Breast epithelium (tissue), 3 donors: ENCODE measurements at regions not wholly inside any gene's neighbourhood (a gene's known extent, or its start where the extent isn't known, plus 50 kb on each side); places are given as distances from the start of the nearest gene placed in this dataset.
"Not testable (repeated sequence)": the region's sequence is repeated elsewhere in the genome, so short reads cannot be mapped to it uniquely, and the experiment has no call there.

ENCODE experiments used
- CTCF ChIP-seq, 3 donors: fragments of 450-650 bp; IDR thresholded peaks; one replicate each; pipeline ENCODE4 v1.5.1; 2016 to 2017; ENCODE audit warnings: antibody characterized with exemption in 3 of 3, mild to moderate bottlenecking in 3 of 3, moderate library complexity in 3 of 3
- POLR2AphosphoS5 ChIP-seq, 3 donors: sonication (generic); formaldehyde crosslinking; IDR thresholded peaks; one replicate each; pipeline ENCODE4 v1.6.1; 2017; ENCODE audit warnings: antibody characterized with exemption in 3 of 3

GRCh38 chr6:164736090-164736489, 573.3 kb downstream of the C6orf118 start:
- not testable (repeated sequence) for TF ChIP-seq CTCF, POLR2AphosphoS5 (IDR thresholded peaks at IDR 0.05)
